ENCODE measurements at regions not wholly inside any gene's neighbourhood (a gene's known extent, or its start where the extent isn't known, plus 50 kb on each side); places are given as distances from the start of the nearest gene placed in this dataset.

DNA sequence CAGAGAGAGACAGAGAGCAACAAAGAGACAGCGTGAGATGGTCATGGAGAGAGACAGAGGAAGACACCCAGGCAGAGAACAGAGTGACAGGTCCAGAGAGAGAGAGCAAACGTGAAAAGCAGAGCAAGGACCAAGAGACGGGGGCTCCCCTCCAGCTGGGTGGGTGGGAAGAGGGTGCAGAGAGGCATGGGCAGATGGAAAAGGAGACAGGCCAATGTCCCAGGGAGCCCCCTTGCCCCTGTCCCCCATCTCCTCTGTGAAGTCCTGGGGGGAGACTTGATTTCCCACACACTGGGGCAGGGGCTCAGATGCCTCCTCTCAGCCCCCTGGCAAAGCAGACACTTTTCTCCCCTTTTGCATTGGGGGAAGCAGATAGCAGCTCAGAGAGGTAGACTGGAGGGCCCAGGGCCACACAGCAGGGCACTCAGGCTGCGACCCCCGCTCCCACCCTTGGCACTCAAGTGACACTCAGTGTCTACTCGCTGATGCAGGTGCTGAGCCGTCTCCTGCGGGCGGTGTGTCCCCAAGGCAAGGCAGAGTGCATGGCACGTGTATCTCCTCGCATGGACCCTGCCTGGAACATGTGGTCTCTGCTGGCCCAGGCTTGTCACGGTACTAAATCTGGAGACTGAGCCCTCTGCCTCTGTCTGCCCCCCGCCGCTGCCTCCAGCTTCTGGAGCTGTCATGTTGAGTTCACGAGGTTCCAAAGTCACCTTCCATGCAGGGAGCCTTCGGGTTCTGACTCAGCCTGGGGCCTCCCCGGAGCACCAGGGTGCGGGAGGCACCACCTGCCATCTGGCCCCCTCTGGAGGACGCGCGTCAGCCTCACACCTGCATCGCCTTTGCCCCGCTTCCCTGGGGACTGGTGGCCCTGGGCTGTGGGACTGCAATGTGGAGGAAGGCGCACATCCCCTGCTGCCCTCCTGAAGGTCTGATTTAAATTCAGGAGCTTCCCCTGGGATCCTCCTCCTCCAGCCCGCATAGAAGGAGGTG lies 215.9 kb upstream of the GSE1 start:
- peak; percentile 74 for DNase-seq

DNA sequence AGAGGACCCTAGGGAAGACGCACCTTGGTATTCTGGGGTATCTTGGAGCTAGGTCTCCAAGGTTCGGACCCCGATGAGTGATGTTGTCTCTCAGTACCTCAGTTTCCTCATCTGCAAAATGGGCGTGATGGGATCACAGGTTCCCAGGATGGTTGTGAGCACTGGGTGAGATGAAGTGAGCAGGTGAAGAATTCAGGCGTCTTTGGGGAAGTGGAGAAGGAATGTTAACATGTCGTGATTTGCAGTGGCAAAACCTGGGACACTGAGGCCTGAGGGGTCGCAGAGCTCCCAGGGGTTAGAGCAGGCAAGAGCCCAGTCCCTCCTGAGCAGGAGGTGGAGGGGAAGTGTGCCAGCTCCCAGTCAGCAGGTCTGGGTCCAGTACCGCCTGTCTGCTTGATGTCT lies 215.1 kb upstream of the GSE1 start:
- DNase-seq: no peak

DNA sequence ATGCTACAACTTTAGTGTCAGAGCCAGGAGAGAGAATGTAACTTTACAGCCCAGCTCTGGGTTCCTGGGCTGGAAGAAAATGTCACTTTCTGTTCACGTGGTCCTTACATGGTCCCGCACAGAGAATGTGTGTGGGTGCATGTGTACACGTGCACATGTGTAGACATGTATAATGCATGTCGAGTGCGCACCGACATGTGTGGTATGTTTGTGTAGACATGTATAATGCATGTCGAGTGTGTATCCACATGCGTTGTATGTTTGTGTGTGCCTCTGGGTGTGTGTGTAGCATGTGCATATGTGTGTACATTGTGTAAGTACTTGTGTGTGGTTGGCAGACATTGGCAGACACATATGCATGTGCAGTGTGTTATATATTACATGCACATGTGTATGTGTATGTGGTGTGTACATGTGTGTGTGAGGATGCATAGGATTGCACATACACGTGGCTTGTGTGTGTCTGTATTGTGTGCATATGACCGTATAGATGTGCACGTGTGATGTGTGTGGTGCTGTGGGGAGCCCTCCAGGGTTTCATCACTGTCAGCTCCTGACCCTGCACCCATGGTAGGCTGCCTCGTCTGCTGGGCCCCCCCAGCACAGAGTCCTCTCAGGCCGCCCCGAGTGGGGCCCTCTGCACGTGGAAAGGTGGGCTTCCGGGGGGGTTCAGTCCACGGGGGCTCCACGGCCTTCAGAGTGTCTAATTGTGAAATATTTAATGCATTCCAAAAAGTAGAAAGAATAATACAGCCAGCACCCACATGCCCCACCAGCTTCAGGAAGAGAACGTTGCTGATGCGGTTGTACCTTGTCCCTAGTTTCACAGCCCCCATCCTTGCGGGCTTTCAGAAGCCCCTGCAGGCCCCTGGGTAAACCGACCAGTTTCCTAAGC lies 214.2 kb upstream of the GSE1 start:
- no peak for DNase-seq

DNA sequence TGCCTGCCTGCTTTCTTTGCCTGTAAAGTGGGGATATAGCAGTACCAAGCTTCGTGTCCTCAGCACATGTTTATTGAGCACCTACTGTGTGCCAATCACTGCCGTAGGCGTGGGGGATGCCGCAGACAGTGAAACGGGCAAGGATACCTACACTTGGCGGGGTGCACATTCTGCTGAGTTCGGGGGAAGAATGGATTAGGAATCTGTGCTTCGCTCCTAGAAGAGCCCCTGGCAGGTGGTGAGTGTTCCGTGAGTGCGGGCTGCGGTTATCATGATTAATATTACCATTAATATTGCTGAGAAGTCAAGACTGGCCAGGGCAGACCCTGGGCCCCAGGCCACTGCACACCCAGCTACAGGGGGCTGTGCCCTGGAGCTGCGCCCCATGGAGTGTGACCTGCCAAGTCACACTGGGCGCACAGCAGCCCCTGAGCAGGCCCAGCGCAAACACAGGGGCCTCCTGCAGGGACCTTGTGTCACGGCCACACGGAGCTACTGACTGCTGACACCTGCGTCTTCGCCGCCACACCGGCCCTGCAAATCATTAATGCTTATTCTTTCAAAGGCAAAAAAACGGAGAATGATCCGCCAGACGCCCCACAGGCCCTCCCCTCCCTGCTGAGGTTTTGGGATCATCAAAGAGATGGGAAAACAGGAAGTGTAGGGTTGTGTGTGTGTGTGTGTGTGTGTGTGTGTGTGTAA lies 213.4 kb upstream of the GSE1 start:
- peak; percentile 28 for DNase-seq

DNA sequence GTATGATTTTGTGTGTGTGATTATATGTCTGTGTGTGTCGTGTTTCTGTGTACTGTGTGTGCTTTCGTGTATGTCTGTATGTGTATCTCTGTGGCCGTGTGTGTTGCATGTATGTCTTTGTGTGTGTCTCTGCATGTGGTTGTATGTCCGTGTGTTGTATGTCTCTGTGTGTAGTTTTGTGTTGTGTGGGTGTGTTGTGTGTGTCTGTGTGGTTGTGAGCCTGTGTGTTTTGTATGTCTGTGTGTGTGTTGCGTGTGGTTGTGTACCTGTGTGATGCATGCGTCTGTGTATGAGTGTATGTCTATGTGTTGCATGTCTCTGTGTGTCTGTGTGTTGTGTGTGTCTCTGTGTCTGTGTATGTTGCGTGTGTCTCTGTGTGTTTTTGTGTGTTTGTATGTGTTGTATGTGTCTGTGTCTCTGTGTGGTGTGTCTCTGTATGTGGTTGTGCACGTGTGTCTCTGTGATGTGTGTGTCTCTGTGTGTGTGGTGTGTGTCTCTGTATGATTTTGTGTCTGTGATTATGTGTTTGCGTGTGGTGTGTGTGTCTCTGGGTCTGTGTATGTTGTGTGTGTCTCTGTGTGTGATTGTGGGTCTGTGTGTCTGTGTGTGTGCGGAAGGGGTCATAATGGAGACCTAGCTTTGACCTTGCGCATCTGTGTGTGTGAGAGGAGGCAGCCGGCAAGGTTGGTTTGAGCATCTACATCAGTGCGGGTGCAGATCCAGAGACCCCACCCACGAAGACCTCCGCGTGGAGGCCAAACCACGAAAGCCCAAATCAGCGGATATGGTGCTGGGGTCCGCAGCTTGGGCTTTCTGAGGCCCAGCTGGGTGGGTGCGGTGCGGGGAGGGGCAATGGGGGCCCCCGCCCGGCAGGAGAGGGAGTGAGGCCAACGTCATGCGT lies 212.6 kb upstream of the GSE1 start:
- no peak for DNase-seq

DNA sequence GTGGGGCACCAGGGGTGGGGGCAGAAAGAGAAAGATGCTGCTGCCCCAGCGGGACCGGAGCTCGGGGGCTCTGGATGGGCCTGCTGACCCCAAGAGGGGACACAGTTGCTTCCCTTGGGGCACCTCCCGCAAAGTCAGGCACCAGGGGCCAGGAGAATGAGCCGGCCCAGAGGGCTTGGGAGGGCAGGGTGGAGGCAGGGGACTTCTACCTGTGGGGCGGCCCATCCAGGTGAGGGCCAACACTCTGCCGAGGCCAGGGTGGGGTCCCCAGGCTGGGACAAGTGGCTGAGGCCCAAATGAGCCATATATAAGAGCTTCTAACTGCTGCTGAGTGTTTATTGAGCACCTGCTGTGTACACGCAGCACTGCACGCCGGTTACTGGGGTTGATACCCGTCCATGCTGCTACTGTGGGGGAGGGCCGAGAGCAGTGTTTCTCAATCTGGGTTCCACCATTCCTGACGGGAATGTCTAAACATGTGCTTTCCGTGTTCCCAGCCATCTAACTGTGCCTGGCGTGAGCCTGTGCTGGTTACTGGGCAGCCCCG lies 211.7 kb upstream of the GSE1 start:
- no peak for DNase-seq

DNA sequence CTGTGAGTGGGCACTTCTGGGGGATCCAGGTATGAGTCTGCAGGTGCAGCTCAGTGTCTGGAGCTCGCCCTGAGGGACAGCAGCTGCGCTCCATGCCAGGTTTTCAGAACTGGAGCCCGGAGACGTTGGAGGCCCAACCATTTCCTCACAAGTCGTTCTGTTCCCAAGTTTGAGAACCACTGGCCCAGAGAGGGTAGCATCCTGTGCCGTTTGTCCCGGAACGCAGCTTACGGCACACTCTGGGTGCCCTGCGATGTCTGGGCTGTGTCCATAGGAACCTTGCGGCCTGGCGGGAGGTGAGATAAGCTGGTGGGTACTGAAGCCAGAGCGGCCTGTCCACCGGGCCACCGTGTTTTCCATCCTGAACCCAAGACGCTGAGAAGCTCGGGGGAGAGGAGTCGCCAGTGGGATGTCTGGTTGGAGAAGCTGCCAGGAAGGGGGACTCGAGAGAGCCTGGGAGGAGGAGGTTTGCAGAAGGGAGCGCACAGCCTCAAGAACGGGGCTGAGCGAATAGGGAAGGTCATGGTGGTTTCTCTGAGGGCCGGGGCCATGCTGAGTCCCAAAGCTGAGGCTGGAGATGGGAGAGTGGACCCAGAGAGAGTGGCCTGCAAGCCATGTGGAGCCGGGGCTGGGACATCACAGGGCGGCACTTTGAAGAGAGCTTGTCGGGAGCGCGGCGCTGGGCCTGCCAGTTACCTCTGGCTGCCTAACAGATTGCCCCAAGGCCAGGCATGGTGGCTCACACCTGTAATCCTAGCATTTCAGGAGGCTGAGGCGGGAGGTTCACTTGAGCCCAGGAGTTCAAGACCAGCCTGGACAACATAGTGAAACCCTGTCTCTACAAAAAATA lies 211.0 kb upstream of the GSE1 start:
- DNase-seq: no peak

DNA sequence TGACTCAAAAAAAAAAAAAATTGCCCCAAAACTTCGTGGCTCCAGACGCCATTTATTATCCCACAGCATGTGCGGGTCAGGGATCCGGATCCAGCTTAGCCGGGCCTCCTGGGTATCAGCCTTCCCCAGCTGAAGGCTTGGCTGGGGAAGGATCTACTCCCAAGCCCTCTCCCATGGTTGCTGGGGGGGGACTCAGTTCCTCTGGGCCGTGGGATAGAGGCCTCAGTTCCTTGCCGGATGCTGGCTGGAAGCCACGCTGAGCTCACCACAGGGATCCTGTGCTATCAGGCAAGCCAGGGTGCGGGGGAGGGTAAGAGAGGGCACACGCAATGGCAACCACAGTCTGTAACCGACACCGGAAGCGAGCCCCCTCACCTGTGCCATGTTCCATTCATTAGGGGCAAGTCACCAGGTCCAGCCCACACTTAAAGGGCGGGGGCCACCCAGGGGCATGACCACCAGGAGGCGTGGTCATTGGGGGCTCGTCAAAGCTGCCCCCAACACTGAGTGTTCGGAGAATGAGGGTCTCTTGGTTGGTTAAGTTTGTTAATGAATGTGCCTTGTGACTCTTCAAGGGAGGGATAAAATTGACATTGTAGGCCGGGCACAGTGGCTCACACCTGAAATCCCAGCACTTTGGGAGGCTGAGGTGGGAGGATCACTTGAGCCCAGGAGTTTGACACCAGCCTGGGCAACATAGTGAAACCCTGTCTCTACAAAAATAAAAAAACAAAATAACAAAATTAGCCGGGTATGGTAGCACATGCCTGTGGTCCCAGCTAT lies 210.0 kb upstream of the GSE1 start:
- no peak for DNase-seq

DNA sequence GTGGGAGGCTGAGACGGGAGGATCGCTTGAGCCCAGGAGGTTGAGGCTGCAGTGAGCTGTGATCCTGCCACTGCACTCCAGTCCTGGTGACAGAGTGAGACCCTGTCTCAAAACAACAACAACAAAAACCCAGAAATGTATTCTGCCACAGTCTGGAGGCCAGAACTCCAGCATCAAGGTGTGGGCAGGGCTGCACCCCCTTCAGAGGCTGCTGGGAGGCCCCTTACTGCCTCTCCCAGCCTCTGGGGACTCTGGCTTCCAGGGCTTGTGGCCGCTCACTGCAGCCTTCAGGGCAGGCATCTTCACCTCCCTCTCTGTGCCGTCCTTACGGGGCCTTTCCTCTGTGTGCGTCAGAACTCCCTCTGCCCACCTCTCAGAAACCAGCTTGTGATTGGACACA lies 209.4 kb upstream of the GSE1 start:
- DNase-seq: no peak

DNA sequence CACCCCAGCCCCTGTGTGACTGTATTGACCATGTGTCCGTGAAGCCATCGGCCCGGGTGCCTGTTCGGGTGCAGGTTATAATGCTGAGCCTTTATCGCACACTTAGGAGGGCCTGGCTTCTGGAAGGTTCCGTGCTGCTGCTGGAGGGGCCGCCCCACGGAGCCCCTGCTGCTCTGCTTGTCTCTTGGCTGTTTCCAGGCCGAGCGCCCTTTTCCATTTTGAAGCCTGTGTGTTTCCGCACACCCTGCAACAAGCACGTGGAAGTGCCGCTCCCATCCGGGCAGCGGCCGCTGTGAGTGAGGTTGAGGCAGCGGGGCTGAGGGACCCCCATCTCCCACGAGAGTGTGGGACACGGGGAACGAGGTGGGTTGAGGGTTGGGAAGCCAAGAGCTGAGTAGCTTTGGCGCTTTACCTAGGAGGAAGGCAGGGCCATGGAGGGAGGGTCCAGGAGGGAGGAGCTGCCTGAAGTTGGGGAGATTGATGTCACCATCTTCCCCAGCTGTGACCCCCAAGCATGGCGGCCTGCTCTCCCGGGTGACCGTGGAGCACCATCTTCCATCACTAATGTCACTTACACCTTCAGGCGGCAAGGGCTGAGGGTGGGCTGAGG lies 200.1 kb upstream of the GSE1 start:
- no peak for DNase-seq

DNA sequence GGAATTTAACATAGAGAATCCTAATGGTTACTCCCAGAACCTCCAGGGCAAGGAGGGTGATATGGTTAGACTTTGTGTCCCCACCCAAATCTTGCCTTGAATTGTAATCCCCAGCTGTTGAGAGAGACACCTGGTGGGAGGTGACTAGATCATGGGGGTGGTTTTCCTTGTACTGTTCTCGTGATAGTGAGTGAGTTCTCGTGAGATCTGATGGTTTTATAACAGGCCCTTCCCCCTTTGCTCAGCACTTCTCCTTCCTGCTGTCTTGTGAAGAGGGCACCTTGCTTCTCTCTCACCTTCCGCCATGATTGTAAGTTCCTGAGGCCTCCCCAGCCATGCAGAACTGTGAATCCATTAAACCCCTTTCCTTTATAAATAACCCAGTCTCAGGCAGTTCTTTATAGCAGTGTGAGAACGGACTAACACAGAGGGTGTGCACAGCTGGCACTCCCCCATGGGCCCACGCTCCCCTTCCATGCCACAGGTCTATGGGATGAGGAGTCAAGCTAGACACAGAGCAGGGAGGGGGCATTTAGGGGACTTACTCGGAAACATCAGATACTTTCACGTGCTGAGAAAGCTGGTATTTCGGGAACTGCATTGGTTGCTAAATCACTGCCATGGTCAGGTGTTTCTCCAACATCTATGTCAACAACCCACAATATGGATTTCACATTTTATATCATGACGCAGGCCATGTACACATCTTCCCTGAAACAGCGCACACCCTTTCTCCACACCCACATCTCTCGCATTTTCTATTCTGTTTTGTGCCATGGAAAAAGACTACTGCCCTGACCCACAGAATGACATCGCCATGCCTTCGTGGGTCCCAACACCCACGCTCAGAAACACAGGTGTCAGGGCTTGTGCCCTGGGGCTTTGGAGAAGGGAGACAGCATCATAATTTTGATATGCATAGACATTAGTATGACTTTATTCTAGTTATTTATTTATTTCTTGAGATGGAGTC lies 199.1 kb upstream of the GSE1 start:
- no peak for DNase-seq

DNA sequence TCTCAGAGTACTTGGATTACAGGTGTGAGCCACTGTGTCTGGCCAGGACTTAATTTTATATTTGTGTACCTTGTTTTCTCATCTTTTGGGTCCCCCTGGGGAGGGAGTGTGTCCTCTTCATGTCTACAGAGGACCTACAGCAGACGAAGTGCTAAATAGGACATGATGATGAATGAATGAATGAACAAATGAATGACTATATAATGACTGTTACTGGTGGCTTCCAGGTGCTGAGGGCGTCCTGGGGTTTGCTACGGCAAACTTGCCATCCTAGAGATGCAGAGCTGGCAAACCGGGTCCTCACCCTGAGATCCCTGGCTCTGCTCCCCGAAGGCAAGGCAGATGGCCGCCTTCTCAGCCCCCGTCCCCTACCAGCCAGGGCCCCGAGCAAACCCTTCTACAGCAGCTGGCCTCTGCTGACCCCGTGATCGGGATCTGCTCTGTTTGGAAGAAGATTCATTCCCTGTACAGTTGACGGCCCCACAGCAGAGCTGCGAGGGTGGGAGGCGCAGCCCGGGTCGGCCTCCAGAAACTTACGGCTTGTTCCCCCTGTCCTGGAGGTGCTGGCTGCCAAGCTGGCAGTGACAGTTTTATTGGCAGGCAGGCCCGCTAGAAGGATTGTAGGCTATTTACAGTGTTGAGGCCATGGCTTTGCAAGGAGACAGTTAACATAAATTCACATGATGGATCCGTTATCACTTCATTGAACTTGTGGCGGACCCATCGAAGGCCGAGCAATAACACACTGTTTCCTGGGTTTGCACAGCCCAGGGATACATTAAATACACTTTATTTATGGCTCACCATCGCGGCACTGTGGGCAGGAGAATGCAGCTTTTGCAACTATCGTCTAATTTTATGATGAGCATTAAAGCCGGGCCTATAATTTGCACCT lies 197.7 kb upstream of the GSE1 start:
- DNase-seq: no peak

DNA sequence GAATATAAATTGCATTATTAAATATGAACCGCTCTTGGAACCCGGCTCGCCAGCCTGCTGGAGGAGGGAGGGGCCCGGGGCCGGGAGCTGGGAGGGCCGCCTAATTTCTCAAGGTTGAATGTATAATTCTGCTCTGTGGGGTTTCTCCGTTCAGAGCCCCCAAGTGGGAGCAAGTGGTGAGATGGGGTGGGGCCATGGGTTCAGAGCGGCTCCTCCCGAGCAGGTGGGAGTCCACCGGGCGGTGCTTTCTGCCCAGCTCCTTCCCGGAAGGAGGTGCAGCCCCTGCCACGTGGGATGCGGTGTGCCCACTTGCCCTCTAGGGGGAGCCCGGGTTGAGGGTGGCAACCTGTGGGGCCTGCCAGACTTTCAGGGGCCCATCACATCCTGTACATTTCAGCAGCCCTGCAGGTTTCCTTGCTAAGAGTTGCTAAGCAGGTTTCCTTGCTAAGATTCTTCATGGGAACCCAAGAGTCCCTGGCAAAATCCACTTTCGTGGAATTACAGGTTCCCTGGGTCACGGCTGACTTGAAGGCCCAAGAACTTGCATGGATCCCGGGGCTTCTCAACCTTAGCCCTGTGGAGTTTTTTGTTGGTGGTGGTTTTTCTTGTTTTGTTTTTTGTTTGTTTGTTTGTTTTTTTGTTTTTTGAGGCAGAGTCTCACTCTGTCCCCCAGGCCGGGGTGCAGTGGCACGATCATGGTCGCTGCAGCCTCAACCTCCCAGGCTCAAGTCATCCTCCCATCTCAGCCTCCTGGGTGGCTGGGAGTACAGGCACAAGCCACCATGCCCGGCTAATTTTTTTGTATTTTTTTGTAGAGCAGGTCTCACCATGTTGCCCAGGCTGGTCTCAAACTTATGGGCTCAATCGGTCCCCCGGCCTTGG lies 196.7 kb upstream of the GSE1 start:
- peak; percentile 63 for DNase-seq

DNA sequence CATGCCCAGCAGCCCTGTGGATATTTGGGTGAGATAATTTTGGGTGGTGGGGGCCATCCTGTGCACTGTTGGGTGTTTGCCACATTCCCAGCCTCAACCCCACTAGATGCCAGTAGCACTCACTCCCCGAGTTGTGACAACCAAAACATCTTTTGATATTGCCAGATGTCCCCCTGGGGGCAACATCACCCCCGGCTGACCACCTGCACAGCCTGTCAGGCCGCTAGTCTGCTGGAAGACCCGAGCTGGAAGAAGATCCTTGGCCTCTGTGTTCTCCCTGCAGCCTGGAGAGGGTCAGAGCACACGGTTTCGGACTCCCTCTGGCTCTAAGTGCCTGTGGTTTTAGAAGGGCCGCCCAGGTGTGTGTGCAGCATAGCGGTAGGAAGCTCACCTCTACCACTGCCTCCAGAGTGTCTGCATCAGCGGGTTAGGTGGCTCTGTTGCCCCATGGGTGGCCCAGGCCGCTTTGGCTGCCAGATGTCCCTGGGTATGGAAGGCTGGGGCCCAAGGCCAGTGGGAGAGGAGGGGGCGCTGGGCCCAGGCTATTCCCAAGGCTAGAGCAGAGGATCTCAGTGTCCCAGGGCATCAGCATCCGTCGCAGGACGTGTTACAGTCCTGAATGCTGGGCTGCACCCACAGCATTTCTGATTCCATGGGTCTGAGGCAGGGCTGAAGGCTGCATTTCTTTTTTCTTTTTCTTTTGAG lies 195.8 kb upstream of the GSE1 start:
- peak; percentile 87 for DNase-seq

DNA sequence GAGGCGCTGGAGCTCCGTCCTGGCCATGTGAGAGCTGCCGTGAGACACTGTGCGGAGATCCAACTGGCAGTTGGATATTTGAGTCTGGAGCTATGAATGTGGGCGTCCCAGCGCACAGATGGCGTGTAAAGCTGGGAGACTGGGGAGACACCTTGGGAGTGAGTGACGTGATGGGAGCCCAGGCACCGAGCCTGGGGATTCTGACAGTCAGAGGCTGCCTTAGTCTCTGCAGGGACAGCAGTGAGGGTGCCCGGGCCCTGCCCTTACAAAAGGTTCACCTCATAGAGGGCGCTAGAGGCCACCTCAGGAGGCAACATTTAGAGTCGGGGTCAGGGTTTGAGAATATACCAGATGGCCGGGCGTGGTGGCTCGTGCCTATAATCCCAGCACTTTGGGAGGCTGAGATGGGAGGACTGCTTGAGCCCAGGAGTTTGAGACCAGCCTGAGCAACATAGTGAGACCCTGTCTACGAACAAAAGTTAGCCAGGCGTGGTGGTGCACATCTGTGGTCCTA lies 194.1 kb upstream of the GSE1 start:
- DNase-seq: peak; percentile 2
